ENCODE measurements at regions not wholly inside any gene's neighbourhood (a gene's known extent, or its start where the extent isn't known, plus 50 kb on each side); places are given as distances from the start of the nearest gene placed in this dataset.

DNA sequence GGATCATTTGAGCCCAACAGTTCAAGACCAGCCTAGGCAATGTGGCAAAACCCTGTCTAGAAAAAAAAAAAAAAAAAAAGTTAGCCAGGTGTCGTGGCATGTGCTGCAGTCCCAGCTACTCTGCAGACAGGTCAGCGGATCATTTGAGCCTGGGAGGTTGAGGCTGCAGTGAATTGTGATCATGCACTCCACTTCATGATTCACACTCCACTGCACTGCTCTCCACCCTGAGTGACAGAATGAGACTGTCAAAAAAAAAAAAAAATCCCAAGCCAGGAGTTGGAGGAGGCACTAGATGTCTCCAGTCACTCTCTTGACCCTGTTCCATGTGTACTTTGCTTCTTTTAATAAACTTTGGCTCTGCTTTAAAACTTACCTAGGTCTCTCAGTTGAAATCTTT, 51.0 kb upstream of the OLFM3 start:
- H3K4me1 ChIP-seq = no peaks in the 10 kb centered on the region
- intact Hi-C loops (cut with DNase I) = no loop called here
- ATAC-seq (no peak), DNase-seq (no peak)
- H3K27ac ChIP-seq = no peak overlapping the region
- H3K27me3 ChIP-seq = no peaks in the 10 kb centered on the region
- TF ChIP-seq, protein P1, sequence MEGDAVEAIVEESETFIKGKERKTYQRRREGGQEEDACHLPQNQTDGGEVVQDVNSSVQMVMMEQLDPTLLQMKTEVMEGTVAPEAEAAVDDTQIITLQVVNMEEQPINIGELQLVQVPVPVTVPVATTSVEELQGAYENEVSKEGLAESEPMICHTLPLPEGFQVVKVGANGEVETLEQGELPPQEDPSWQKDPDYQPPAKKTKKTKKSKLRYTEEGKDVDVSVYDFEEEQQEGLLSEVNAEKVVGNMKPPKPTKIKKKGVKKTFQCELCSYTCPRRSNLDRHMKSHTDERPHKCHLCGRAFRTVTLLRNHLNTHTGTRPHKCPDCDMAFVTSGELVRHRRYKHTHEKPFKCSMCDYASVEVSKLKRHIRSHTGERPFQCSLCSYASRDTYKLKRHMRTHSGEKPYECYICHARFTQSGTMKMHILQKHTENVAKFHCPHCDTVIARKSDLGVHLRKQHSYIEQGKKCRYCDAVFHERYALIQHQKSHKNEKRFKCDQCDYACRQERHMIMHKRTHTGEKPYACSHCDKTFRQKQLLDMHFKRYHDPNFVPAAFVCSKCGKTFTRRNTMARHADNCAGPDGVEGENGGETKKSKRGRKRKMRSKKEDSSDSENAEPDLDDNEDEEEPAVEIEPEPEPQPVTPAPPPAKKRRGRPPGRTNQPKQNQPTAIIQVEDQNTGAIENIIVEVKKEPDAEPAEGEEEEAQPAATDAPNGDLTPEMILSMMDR (IDR thresholded peaks at IDR 0.05) = no peak
- no peak for TF ChIP-seq POLR2A (IDR thresholded peaks at IDR 0.05)
- no peaks in the 10 kb centered on the region for H3K9me3 ChIP-seq
- no peaks in the 10 kb centered on the region for H3K36me3 ChIP-seq
- WGBS, 4 donors = 70 to 80% (median 75%) methylated on average over 2 of the region's 2 CpGs
- no peak overlapping the region for H3K4me3 ChIP-seq
